ENCODE measurements at regions not wholly inside any gene's neighbourhood (a gene's known extent, or its start where the extent isn't known, plus 50 kb on each side); places are given as distances from the start of the nearest gene placed in this dataset.

DNA sequence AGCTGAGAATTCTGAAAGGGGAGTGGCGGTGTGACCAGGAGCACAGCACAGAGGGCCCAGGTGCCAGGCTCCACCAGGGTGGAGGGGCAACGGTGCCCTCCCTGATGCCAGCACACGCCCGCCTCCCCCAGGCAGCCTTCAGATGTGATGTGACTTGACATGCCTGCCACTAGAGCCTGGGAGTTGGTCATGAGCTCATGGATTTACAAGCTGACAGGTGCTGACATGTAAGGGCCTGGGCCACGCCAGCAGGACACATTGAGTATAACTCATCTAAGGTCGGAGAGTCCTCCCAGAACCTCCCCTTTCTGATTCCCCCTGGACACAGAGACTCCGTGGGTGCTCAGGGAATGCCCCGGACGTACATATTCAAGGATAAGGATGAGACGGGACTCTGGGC is 74.2 kb downstream of the LSM5 start:
- Histone ChIP-seq H3K27ac (ENCODE audit: low read length) (no peak overlapping the region), H3K27me3 (ENCODE audit: low read length) (peaks cover 76% of the 10 kb centered on the region), H2AFZ (ENCODE audit: low read length) (no peak overlapping the region), H3K4me2 (ENCODE audit: low read length) (no peak overlapping the region), H3K9me2 (replicated peaks; ENCODE audit: low read length) (no peaks in the 10 kb centered on the region), H3K4me3 (ENCODE audit: low read length) (no peak overlapping the region), H4K20me1 (ENCODE audit: low read length) (no peaks in the 10 kb centered on the region), H3K79me2 (ENCODE audit: low read length) (no peaks in the 10 kb centered on the region), H3K36me3 (ENCODE audit: low read depth, low read length) (no peaks in the 10 kb centered on the region), H3K9ac (ENCODE audit: low read length) (no peak overlapping the region), H3K4me1 (ENCODE audit: insufficient read depth, low read length) (no peaks in the 10 kb centered on the region), H3K9me3 (ENCODE audit: low read length) (no peaks in the 10 kb centered on the region), H3F3A (ENCODE audit: low read length, unreplicated experiment) (no peaks in the 10 kb centered on the region)
- intact Hi-C loops (cut with micrococcal nuclease): no loop called here
- ATAC-seq (no peak), DNase-seq (no peak)
- CTCF ChIA-PET: no interaction called here
- TF ChIP-seq EZH2 (IDR thresholded peaks at IDR 0.05; ENCODE audit: low read length, unreplicated experiment) (no peak), EZH2phosphoT487 (IDR thresholded peaks at IDR 0.05; ENCODE audit: borderline replicate concordance, low read length) (no peak)
- TF ChIP-seq, protein P1, sequence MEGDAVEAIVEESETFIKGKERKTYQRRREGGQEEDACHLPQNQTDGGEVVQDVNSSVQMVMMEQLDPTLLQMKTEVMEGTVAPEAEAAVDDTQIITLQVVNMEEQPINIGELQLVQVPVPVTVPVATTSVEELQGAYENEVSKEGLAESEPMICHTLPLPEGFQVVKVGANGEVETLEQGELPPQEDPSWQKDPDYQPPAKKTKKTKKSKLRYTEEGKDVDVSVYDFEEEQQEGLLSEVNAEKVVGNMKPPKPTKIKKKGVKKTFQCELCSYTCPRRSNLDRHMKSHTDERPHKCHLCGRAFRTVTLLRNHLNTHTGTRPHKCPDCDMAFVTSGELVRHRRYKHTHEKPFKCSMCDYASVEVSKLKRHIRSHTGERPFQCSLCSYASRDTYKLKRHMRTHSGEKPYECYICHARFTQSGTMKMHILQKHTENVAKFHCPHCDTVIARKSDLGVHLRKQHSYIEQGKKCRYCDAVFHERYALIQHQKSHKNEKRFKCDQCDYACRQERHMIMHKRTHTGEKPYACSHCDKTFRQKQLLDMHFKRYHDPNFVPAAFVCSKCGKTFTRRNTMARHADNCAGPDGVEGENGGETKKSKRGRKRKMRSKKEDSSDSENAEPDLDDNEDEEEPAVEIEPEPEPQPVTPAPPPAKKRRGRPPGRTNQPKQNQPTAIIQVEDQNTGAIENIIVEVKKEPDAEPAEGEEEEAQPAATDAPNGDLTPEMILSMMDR (conservative IDR thresholded peaks at IDR 0.05; ENCODE audit: low read depth, low read length): no peak
- POLR2A ChIA-PET (ENCODE audit: unreplicated experiment): no interaction called here
- no TSS peak for BruUV-seq (replicated peaks)

GRCh38 chr7:32415519-32415918 is 74.7 kb downstream of the LSM5 start:
- ChIA-PET CTCF (no interaction called here), POLR2A (ENCODE audit: unreplicated experiment) (no interaction called here)
- H2AFZ ChIP-seq (ENCODE audit: low read length): no peak overlapping the region
- no peak overlapping the region for H3K4me3 ChIP-seq (ENCODE audit: low read length)
- DNase-seq (no peak), ATAC-seq (no peak)
- H3K36me3 ChIP-seq (ENCODE audit: low read depth, low read length): no peaks in the 10 kb centered on the region
- H3K79me2 ChIP-seq (ENCODE audit: low read length): no peaks in the 10 kb centered on the region
- peaks cover 76% of the 10 kb centered on the region for H3K27me3 ChIP-seq (ENCODE audit: low read length)
- no peaks in the 10 kb centered on the region for H3K4me1 ChIP-seq (ENCODE audit: insufficient read depth, low read length)
- H3K27ac ChIP-seq (ENCODE audit: low read length): no peak overlapping the region
- no peaks in the 10 kb centered on the region for H4K20me1 ChIP-seq (ENCODE audit: low read length)
- no TSS peak for BruUV-seq (replicated peaks)
- H3K9me3 ChIP-seq (ENCODE audit: low read length): no peaks in the 10 kb centered on the region
- no peaks in the 10 kb centered on the region for H3K9me2 ChIP-seq (replicated peaks; ENCODE audit: low read length)
- no peak overlapping the region for H3K4me2 ChIP-seq (ENCODE audit: low read length)
- H3K9ac ChIP-seq (ENCODE audit: low read length): no peak overlapping the region
- TF ChIP-seq, protein P1 (conservative IDR thresholded peaks at IDR 0.05; ENCODE audit: low read depth, low read length): no peak
- no peak for TF ChIP-seq EZH2phosphoT487 (IDR thresholded peaks at IDR 0.05; ENCODE audit: borderline replicate concordance, low read length)
- TF ChIP-seq EZH2 (IDR thresholded peaks at IDR 0.05; ENCODE audit: low read length, unreplicated experiment): no peak
- intact Hi-C loops (cut with micrococcal nuclease): no loop called here
- H3F3A ChIP-seq (ENCODE audit: low read length, unreplicated experiment): no peaks in the 10 kb centered on the region

DNA sequence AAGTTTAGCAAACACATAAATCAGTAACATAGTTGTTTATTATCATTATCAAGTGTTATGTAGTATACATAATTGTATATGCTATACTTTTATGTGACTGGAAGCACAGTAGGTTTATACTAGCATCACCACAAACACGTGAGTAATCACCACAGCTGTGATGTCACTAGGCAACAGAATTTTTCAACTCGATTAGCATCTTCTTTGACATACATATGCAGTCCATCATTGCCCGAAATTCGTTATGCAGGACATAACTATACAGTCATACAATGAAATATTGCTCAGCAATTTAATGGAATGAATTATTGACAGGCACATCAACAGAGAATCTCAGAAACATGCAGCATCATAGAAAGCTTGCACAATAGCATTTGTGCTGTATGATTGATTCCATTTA is 77.7 kb downstream of the LSM5 start:
- Histone ChIP-seq H4K20me1 (ENCODE audit: low read length) (no peaks in the 10 kb centered on the region), H3K27me3 (ENCODE audit: low read length) (peaks cover 62% of the 10 kb centered on the region), H3K4me2 (ENCODE audit: low read length) (no peak overlapping the region), H3K79me2 (ENCODE audit: low read length) (no peaks in the 10 kb centered on the region), H3K9me3 (ENCODE audit: low read length) (no peaks in the 10 kb centered on the region), H3K27ac (ENCODE audit: low read length) (no peak overlapping the region), H3F3A (ENCODE audit: low read length, unreplicated experiment) (no peaks in the 10 kb centered on the region), H3K4me1 (ENCODE audit: insufficient read depth, low read length) (no peaks in the 10 kb centered on the region), H2AFZ (ENCODE audit: low read length) (no peak overlapping the region), H3K36me3 (ENCODE audit: low read depth, low read length) (no peaks in the 10 kb centered on the region), H3K4me3 (ENCODE audit: low read length) (no peak overlapping the region), H3K9me2 (replicated peaks; ENCODE audit: low read length) (no peaks in the 10 kb centered on the region), H3K9ac (ENCODE audit: low read length) (no peak overlapping the region)
- no peak for TF ChIP-seq EZH2 (IDR thresholded peaks at IDR 0.05; ENCODE audit: low read length, unreplicated experiment)
- no peak for TF ChIP-seq EZH2phosphoT487 (IDR thresholded peaks at IDR 0.05; ENCODE audit: borderline replicate concordance, low read length)
- TF ChIP-seq, protein P1 (conservative IDR thresholded peaks at IDR 0.05; ENCODE audit: low read depth, low read length): no peak
- ChIA-PET POLR2A (ENCODE audit: unreplicated experiment) (no interaction called here), CTCF (no interaction called here)
- ATAC-seq (no peak), DNase-seq (no peak)
- BruUV-seq (replicated peaks): no TSS peak
- intact Hi-C loops (cut with micrococcal nuclease): no loop called here

Measured in PC-3 (cell line).